ENCODE measurements at regions not wholly inside any gene's neighbourhood (a gene's known extent, or its start where the extent isn't known, plus 50 kb on each side); places are given as distances from the start of the nearest gene placed in this dataset.

DNA sequence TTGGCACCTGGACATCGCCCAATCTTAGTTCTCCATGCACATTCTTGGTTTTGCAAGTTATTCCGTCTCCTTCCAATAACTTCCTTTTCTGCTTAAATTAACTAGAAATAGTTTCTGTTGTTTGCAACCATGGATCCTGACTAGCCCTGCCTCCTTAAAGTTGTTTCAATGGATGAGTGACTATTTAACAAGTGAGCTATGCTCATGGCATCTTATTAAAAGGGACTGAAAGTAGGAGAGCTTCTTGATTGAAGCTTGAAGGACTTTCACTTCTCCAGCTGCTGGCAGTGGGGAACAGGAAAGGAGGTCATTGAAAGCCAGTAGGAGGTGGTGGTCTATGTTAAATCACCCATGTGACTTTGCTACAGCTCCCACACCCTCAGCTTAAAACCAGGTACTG, 466.8 kb downstream of the ARHGEF28 start:
- DNase-seq (ENCODE audit: low spot score): no peak

DNA sequence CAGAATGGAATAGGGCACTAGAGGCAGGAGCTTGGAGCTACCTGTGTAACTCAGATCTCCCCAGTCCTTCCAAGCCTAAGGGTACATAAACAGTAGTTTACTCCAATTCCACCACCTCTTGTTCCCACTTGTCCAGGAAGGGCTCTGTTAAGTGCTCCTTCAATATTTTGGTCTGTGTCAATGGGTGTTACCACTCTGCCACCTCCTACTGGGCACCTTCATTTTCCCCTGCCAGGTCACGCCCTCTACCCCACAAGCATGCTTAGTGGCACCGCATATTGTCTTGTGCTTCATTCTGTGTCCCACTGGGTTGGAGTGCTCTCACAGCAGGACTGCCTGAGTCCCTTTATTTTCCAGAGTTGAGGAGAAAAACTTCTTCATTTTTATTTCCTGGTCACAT, 459.8 kb downstream of the ARHGEF28 start:
- no peak for DNase-seq (ENCODE audit: low spot score)

DNA sequence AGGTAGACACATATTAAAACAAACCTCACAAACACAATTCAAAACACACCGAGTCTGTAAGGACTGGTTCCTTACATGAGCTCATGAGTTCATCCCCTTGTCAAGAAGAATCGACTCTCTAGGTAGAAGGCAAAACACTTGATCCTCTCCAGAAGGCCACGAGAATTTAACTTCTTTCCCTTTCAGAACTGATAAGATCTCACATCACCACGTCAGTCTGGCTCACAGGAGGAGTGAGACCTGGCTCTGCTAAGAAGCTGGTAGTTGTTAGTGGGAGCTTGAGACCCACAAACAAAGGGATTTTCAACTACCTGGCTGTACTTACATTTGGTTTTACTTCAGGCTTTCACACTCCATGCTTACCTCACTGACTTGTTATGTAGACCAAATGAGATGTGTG, 459.2 kb downstream of the ARHGEF28 start:
- no peak for DNase-seq (ENCODE audit: low spot score)

DNA sequence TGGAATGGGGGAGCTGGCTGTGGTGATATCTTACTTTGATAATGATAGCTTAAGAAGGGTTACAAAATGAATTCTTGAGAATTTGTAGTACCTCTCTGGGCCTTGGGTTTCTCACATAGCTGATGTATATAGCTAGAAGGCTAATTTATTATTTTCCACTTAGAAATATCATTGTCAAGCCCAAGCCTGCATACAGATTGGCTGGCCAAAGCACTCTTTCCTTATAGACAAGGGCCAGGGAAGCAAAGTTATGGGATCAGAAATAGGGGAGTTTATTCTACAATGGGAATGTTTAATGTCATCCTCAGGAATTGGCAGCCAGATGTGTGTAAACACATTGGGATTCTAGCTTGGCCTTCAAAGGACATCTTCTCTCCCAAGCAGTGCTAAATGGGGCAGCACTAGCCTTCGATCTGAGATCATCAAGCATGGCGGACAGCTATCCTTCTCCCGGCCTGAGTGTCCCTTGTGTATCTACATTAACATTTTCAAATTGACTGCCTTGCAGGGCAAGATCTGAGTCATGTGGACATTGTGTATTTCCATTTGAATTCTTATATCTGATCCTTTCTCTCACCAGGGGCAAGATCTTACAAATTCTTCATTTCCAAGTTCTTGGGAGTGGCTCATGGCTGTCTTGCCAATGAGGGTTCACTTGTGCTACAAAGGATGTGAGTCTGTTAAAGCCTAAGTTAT, 457.2 kb downstream of the ARHGEF28 start:
- no peak for DNase-seq (ENCODE audit: low spot score)

DNA sequence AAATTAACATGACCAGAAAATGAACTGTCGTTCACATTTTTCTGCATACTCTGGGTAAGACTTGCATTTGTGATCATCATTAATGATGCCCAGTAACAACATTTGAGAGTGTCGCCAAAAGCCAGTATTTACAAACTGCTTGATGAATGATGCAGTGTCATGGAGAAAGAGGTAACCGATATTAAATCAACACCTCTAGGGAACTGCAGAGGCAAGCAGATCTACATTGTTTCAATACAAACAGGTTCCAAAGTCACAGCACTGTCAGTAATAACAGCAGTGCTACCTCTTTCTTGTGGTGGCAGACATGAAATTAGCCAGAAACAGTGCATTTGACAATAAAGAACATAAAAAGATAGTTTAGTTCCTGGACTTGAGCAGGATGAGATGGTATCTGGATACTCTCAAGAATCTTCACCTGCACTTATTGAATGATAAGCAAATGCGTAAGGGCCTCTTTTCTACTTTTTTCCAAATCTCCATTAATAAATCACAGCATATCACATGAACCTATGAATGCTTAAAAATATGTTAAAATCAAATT, 456.6 kb downstream of the ARHGEF28 start:
- no peak for DNase-seq (ENCODE audit: low spot score)

DNA sequence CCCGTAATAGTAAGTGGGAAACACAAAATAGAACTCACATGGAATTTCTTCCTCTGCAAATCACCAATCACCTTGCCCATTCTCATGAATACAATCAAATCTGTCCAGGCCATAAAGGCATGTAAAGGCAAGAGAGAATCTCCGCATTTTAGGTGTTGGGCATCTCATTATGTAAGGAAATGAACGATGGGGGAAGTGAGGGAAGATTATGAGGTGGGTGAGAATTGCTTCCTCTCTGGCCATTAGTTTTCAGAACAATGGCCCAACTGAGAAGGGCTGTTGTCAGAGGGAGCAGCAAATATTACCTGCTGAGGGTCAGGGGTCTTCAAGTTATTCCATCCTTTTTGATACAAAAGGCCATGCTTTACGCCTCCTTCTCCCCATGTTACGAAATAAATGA, 455.1 kb downstream of the ARHGEF28 start:
- DNase-seq (ENCODE audit: low spot score): no peak

DNA sequence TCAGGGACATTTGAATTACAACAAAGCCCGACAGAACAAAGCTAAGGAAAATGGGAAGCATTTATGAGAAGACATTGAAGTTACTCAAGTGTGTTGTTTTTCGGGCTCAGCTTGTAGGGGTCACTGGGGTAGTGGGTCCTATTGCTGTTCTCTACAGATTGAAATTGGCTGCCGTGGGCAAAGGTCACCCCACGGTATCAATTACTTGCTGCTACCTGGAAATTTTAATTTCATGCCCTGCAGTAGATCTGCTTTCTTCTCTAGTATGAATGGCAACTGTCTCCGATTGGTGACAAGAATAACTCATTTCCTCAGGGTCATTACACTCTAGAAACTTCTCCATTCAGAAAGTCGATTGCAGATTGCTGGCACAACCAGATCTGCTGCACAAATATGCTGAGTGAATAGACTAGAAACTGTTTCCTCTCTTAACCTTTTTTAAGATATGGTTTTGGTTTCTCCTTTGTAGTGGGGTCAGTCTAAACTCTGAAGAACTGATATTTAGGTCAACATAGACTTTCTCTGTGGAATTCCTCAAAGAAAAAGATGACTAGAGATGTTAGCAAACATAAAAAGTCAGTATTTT, 454.1 kb downstream of the ARHGEF28 start:
- DNase-seq (ENCODE audit: low spot score): no peak

DNA sequence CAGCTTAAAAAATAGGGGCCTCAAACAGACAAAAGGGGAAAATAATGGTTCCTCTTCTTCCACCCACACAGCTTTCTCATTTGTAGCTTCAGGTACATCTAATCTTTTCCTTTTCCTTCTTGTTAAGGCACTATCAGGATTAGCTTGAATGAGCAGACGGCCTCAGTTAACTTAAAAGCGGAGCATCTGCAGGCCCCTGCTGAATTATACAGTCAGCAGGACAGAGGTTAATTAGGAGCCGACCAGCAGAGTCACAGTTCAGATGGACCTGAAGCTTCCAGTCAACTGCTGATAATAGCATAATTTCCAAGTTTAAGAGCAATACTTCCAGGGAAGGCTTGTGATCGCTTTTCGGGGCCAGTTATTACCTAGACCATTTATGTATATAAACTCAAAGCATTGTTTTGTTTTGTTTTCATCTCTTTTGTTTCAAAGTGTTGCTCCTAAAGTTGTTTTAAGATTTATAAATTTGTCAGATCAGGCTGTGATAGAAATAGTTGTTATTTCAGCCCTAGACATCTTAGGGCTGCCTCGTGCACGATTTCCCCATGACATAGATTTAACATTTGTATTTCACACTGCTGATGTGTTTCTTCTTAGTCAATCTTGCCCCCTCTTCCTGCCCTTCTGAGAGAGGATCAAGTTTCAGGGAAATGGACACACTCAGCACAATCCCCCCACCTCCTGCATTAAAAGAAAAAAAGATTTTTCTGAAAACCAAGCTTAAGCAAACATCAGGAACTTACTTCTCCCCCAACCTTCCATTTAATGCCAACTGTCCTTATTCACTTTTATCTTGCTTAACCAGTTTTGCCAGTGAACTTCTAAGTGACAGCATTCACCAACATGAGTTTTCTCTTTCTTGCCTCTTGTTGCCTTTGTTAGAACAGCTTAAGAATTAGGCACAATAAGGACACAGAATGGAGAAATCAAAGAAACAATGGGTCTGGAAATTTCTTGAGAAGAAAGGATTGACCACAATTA, 449.8 kb downstream of the ARHGEF28 start:
- DNase-seq (ENCODE audit: low spot score): no peak

DNA sequence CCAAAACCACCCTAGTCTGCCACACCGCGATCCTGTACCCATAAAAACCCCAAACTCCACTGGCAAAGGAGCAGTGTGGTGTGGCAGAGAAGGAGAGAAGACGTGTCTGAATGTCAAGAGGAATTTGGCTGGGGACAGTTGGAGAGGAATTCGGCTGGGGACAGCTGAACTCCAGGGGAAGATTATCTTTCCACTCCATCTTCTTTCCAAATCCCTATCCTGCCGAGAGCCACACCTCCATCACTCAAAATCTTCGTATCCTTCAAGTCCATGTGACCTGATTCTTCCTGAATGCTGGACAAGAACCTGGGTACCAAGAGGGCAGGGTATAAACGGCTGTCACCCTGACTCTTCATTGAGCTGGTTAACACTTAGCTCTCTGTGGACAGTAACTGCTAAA, 448.1 kb downstream of the ARHGEF28 start:
- DNase-seq (ENCODE audit: low spot score): no peak

DNA sequence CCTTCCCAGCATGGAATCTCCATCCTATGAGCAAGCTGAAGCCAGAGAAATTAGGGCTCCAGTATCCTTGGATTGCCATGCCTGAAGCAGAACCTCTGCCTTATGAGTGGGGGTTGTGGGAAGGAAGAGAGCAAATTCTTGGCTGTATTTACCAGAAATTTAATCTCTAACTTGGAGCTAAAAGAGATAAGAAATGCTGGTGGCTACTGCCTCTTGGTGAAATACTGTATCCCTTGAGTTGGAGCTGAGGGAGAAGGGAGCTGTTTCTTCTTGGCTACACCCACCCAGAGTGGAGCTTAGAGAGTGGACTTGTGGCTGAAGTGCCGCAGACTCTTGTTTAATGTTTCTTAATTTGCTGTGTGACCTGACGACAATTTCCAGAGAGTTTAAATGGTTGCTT, 447.3 kb downstream of the ARHGEF28 start:
- DNase-seq (ENCODE audit: low spot score): no peak

DNA sequence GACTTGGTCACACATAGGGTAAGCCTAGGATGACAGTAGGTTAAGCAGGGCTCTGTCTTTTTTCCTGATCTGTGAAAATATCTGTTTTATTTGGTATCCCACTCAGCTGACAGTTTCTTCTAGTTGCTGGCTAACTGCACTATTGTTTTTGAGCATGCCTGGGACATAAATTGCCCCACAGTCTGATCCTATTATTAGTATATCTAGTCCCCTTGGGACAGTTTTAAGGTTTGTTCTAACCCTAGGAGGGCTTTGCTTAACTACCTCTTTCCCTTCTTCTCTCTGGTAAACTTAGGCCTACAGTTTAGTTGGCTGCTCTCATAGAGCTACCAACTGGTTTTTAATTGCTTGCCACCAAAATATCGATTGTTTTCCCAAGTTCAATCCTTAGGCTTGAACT, 446.6 kb downstream of the ARHGEF28 start:
- DNase-seq (ENCODE audit: low spot score): no peak

DNA sequence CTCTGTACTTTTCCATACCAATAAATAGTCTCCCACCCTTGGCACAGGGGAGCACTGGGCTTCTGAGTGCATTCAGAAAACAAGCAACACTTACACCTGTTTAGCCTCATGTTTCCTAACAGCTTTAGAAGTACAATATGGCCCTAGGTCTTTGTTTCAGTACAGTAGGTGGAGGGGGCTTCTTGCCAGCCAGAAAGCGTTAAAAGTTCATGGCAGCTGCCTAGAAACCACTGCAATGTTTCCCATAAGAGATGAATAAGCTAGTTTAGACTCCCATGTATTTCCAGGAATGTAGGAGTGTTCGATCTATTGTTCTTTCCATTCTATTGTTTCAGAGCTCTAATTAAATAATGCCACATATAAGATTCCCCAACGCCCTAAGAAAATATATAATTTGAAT, 444.8 kb downstream of the ARHGEF28 start:
- DNase-seq (ENCODE audit: low spot score): no peak

DNA sequence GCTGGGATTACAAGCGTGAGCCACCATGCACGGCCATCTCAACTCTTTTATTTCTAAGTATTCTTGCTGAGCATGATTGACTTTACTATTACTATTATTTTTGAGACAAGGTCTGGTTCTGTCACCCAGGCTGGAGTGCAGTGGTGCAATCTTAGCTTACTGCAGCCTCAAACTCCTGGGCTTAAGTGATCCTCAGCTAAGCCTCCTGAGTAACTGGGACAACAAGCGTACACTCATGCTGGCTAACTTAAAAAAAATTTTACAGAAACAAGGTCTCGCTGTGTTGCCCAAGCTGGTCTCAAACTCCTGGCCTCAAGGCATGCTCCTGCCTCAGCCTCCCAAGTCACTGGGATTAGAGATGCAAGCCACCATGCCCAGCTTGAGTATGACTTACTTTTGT, 443.7 kb downstream of the ARHGEF28 start:
- DNase-seq (ENCODE audit: low spot score): no peak

DNA sequence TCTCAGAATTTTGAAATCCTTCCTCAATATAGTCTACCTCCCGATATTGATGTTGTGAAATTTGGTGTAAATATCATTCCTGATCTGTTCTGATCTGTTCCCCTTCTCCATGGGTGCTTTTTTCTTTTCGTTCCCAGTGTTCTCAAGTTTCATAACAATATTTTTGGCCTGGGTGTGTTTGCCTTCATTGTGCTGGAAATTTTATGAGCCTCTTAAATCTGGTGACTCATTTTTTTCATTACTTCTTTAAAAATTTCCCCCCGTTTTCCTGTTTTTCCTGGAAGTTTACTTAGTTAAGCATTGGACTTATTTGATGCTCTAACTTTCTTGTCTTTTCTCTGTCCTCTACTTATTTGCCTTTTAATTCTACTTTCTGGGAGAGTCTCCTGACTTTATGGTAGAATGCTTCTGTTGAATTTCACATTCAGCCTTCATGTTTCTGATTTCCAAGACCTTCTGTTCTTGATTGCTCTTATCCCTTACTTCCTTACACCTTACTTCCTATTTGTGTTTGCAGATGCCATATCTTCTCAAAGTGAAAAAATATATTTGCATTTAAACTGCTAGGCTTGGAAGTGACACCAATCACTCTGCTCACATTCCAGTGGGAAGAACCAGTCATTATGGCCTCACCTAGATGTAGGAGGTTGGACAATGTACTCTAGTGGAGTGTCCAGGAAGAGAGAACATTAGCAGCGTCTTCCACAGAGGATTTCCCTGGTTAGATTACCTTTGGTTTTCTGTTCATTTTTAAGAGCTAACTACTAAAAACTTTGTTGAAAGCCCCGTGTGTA, 441.9 kb downstream of the ARHGEF28 start:
- DNase-seq (ENCODE audit: low spot score): no peak

DNA sequence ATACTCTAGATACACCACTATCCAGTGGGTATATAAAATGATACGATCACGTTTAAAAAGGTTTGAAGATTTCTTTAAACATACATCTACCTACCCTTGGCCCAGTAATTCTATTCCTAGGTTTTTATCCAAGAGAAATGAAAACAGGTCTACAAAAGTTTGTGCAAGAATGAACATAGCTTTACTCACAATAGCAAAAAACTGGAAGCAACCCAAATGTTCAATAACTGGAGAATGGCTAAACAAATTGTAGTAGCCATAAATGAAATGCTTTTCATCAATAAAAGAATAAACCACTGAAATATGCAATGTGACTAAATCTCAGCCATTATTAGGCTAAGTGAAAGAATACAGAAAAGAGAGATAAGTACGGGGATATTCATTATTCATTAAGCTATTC, 438.9 kb downstream of the ARHGEF28 start:
- no peak for DNase-seq (ENCODE audit: low spot score)

DNA sequence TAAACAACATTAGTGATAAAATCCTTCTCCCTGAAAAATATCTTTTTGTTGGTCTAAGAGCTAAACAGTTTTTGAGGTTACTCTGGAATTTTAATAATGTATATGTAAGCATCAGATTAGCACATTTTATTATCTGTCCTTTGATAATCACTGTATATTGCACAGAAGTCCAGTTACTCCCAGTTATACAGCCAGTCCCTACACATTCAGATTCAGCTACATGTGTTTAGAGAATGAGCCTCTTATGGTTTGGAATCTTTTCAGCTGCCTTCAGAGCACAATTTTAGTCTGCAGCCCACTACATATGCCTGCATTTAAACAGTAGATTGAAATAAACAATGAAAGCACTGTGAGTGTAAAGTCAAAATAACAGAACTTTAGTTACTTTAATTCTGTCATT, 438.2 kb downstream of the ARHGEF28 start:
- no peak for DNase-seq (ENCODE audit: low spot score)

DNA sequence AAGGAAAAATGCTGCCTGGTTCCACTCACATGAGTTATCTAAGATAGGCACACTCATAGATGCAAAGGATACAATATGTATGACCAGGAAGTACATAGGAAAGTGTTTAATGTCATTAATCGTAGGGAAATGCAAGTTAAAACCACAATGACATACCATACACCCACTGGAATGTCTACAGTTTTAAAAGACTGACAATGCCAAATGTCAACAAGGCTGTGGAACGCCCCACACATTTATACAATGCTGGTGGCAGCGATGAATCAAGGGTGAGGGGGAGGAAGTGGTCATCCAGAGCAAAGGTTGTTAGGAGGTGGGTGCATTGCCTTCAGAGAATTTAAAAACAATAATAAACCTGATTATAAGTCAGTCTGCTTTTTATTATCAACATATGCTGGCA, 437.8 kb downstream of the ARHGEF28 start:
- DNase-seq (ENCODE audit: low spot score): no peak

DNA sequence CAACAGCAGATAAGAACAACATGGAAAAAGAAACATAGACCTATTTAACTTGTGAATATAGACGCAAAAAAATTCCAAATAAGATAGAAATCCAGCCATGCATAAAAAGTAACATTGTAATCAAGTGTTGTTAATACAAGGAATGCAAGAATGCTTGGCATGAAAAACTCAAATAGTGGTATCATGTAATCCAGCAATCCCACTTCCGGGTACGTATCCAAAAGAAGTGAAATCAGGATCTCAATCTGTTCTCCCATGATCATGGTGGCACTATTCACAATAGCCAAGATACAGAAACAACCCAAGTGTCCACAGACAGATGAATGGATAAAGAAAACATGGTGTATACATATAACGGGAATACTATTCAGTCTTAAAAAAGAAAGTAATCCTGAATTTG, 437.4 kb downstream of the ARHGEF28 start:
- DNase-seq (ENCODE audit: low spot score): no peak

DNA sequence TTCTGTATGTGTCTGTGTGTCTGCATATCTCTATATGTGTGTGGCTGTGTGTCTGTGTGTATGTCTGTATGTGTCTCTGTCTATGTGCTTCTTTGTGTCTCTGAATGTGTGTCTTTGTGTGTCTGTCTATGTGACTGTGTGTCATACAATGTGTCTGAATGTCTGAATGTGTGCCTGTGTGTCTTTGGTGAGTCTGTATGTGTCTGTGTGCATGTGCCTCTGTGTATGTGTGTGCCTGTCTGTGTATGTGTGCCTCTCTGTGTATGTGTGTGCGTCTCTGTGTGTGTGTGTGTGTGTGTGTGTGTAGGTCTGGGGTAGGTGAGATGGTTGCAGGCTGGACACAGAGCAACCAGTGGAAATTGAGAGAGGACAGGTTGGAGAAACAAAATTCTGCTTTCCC, 435.3 kb downstream of the ARHGEF28 start:
- DNase-seq (ENCODE audit: low spot score): no peak

DNA sequence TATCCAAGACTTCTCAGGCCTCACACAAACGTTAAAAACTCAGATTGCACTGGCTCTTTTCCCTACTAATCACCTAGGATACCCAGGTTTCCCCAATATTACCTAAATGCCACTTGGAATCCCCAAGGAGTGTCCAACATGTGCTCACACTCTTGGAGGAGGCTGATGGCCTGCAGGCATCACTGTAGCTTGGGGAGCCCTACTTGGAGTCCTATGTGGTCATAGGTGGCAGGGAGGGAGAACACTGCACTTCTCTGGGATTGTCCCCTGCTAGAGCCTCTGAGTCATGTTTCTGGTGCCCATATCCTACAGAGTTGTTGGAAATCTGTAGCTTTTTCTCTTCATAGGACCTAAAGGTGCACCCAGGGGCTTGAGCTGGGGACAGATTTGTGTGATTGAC, 433.7 kb downstream of the ARHGEF28 start:
- no peak for DNase-seq (ENCODE audit: low spot score)

DNA sequence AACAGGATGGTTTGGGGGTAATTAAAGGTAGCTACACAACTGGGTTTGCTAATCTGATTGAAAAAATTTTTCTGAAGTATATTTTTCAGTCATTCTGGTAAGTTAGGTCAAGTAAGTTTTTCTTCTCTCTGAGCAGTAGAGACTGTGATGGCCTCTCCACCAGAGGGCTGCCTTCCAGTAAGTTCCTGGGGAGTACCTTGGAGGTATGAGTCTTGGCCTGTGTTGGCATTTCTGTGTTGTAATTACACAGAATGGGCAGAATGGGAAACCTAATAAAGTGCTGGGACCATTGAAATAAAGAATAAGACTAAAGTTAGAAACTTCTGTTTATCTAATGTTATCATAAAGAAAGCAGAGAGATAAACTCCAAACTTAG, 430.8 kb downstream of the ARHGEF28 start:
- peak; percentile 12 for DNase-seq (ENCODE audit: low spot score)
